ENCODE measurements at regions not wholly inside any gene's neighbourhood (a gene's known extent, or its start where the extent isn't known, plus 50 kb on each side); places are given as distances from the start of the nearest gene placed in this dataset.

GRCh38 chr2:162989507-162989906, 150.9 kb upstream of the KCNH7 start:
- no TSS peak for BruUV-seq (replicated peaks)
- Histone ChIP-seq H3K4me2 (ENCODE audit: insufficient read depth, low read length) (no peak overlapping the region), H3K36me3 (ENCODE audit: control insufficient read depth, insufficient read depth, low read length) (no peaks in the 10 kb centered on the region), H3K27ac (ENCODE audit: extremely low read depth, low read depth, low read length) (no peak overlapping the region), H3K9me3 (replicated peaks; ENCODE audit: control insufficient read depth, insufficient read depth, low read depth, low read length) (no peaks in the 10 kb centered on the region; the same call in 1 of the 2 replicates), H3K27me3 (ENCODE audit: control insufficient read depth in 2 of 2, insufficient read depth in 2 of 2, low read length in 2 of 2) (no peaks in the 10 kb centered on the region), H2AFZ (ENCODE audit: low read depth, low read length) (no peak overlapping the region), H3K9me1 (ENCODE audit: control insufficient read depth, insufficient read depth, low read length) (no peaks in the 10 kb centered on the region), H3K4me1 (replicated peaks in 1 of 2; ENCODE audit: control insufficient read depth in 2 of 2, insufficient read depth in 2 of 2, low read length in 2 of 2) (no peaks in the 10 kb centered on the region), H3K79me2 (ENCODE audit: control insufficient read depth, insufficient read depth, low read length) (no peaks in the 10 kb centered on the region), H4K20me1 (replicated peaks; ENCODE audit: control insufficient read depth, insufficient read depth, low read length) (no peaks in the 10 kb centered on the region), H3K9ac (ENCODE audit: insufficient read depth in 1 of 2, low read depth in 2 of 2, low read length in 2 of 2) (no peak overlapping the region), H3K4me3 (no peak overlapping the region)
- WGBS (ENCODE audit: insufficient coverage, low coverage, missing lambda C conversion rate) = 2% methylated on average over 3 of the region's 3 CpGs
- TF ChIP-seq E4F1 (CRISPR knock-in tag; IDR thresholded peaks at IDR 0.05; ENCODE audit: borderline replicate concordance) (no peak), SNAPC5 (CRISPR knock-in tag; IDR thresholded peaks at IDR 0.05) (no peak), MIER1 (IDR thresholded peaks at IDR 0.05; ENCODE audit: low read depth) (no peak), TCF7L2 (IDR thresholded peaks at IDR 0.05; ENCODE audit: low read depth, low read length) (no peak), MYBL2 (IDR thresholded peaks at IDR 0.05; ENCODE audit: low read depth) (no peak), MYBL2 (CRISPR knock-in tag; IDR thresholded peaks at IDR 0.05; ENCODE audit: borderline replicate concordance) (no peak), MLX (CRISPR knock-in tag; conservative IDR thresholded peaks at IDR 0.05) (no peak), ZNF354B (CRISPR knock-in tag; IDR thresholded peaks at IDR 0.05) (no peak), SUPT5H (IDR thresholded peaks at IDR 0.05) (no peak), ESRRA (IDR thresholded peaks at IDR 0.05; ENCODE audit: borderline replicate concordance, low read depth) (no peak), KLF16 (IDR thresholded peaks at IDR 0.05) (no peak)
- intact Hi-C loops (cut with micrococcal nuclease) = no loop called here
- FAIRE-seq (no peak), ATAC-seq (no peak), DNase-seq (ENCODE audit: extremely low read depth in 1 of 4, low spot score in 3 of 4) (no peak)
- ChIA-PET POLR2A (no interaction called here), CTCF (ENCODE audit: low intra/inter-chr PET ratio) (no interaction called here)
- in situ Hi-C loops (cut with MboI) = no loop called here
